CD1c-positive myeloid dendritic cell (primary cell): ENCODE measurements at regions not wholly inside any gene's neighbourhood (a gene's known extent, or its start where the extent isn't known, plus 50 kb on each side); places are given as distances from the start of the nearest gene placed in this dataset.
"Not testable (repeated sequence)": the region's sequence is repeated elsewhere in the genome, so short reads cannot be mapped to it uniquely, and the experiment has no call there.

Experiments used
- DNase-seq: peaks from one replicate; pipeline ENCODE4 v3.0.0-alpha.2; 2016; ENCODE audit errors: extremely low spot score

DNA sequence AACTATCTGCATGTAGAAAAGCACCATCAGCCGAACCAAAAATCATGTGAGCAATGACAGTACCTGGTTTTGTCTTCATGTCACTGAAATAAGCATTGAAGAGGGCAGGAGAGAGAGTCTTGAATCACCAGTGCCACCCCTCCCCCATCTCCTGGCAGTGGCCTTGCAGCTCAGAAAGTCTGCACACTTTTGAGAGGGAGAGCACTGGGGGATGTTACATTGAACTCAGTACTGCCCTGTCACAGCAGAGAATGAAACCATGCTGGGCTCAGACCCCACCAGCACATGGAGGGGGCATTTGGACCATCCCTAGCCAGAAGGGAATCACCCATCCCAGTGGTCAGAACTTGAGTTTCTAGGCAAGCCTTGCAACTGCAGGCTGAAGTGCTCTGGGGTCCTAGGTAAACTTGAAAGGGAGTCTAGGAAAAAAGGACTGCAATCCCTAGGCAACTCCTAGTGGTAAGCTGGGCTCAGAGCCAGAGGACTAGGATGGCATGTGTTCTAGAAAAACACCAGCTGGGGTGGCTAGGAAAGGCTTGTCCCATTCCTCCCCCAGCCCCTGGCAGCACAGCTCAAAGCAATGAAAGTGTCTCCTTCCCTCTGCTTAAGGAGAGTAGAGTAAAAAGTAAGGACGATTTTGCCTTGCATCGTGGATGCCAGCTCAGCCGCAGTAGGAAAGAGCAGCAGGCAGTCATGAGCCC is 259.9 kb upstream of the MYT1L start:
- no peak for DNase-seq

DNA sequence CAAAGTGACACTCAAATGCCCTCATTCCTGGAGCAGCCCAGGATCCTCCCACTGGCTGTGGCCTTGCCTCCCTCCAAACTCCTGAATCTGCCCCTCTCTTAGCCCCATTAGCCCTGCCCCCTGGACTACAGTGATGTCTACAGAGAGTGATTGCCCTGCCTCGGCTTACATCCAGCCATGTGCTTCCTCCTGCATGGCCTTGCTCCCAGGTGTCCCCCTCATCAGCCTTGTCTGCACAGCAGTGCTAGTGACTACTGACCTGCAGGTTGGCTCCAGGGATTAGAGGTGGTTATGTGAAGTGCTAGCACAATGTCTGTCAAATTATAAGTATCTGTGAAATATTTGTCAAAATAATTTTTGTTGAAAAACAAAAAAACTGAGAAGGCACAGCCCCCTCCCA is 259.1 kb upstream of the MYT1L start:
- DNase-seq, result no peak

DNA sequence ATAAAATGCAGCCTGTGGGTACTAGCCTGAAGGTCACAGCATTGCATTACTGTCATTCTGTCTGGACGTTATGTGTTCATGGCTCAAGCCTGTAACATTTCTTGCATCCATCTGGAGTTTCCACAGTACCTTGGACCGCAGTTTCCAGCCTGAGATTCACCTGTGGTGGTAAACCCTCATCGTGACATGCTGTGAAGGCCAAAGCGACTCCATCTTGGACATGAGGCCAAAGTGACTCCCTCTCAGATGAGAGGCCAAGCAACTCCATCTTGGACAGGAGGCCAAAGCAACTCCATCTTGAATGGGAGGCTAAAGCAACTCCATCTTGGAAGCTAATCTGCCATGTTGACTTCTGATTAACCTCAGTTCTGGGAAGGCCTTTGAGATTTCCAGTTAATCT is 257.7 kb upstream of the MYT1L start:
- no peak for DNase-seq

- no peak for DNase-seq
These were observed 256.3 kb upstream of the MYT1L start for GRCh38 chr2:2587354-2587753.

DNA sequence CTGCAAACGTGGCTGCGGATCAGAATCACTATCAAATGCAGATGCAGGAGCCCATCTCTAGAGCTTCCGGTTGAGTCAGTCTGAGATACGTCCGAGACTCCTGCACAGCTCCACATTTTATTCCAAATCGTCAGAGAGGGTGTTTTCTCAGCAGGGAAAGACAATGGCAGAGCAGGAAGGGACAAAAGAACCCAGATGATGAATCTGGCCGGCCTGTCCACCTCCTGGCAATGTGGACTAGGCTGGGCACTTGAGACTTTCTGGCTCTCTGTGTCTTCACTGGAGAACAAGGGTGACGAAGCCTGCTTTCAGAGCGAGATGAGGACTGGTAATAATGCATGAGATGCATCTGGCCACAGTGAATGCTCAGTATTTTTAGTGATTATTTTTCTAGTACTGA is 255.9 kb upstream of the MYT1L start:
- no peak for DNase-seq

GRCh38 chr2:2586068-2586776 is 255.1 kb upstream of the MYT1L start:
- DNase-seq, result no peak

- no peak for DNase-seq
These were observed 252.0 kb upstream of the MYT1L start for GRCh38 chr2:2582998-2583545.

- no peak for DNase-seq
These were observed 250.5 kb upstream of the MYT1L start for GRCh38 chr2:2581331-2582159.

GRCh38 chr2:2580841-2581240 is 249.8 kb upstream of the MYT1L start:
- not testable (repeated sequence) for DNase-seq

GRCh38 chr2:2580341-2580740 is 249.3 kb upstream of the MYT1L start:
- no peak for DNase-seq

DNA sequence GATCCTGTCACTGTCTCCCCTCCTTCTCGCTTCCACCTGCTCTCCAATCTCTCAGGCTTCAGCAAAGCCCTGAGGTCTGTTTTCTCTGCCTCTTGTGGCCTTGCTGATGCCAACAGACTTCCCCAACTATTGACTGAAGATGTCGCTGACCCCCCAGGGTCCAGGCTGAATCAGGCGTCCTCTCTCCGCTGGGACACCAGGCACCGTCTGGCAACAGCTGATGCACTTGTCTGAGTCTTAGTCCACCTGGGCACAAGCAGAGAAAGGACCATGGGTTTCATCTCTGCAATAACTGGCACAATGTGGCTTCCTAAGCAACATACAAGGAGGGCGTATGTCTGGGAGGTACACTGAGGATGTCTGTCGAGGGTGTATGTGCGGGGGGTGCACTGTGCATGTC is 248.7 kb upstream of the MYT1L start:
- no peak for DNase-seq

DNA sequence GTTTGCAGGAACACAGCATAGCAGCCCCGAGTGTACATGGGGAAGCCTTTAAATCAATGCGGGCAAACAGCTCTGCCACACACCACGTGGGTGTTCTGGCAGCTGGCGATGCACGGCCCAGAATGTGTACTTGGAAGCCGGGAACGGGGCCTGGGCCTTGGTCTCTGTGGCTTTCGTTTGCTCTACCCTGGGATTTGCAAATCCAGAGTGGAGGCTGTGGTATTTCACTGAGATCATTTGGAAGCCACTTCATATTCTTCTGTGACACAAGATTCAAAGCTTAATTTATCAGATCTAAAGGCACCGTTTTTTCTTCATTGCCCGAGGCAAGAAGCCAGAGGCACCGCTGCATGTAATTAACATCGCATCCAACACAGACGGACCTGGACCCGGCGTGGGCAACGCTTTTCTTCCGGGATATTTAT is 246.3 kb upstream of the MYT1L start:
- no peak for DNase-seq

- no peak for DNase-seq
These were observed 244.9 kb upstream of the MYT1L start for GRCh38 chr2:2575870-2576386.

DNA sequence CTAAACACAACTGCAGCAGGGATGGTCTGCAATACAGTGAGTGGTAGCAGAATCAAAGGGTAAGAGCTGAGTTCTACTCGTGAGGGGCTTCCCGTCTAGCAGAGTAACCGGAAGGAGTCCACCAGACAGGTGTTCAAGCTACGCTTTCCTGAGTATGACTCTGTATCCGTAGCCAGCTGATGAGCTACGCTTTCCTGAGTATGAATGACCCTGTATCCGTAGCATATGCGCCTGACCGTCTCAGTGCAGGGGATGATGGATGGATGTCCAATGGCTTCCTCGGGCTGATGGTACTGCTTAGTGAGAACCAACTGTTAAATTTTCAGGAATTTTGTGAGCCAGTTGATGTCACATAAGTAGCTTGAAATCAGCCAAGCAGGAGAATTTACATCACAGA is 244.1 kb upstream of the MYT1L start:
- no peak for DNase-seq

DNA sequence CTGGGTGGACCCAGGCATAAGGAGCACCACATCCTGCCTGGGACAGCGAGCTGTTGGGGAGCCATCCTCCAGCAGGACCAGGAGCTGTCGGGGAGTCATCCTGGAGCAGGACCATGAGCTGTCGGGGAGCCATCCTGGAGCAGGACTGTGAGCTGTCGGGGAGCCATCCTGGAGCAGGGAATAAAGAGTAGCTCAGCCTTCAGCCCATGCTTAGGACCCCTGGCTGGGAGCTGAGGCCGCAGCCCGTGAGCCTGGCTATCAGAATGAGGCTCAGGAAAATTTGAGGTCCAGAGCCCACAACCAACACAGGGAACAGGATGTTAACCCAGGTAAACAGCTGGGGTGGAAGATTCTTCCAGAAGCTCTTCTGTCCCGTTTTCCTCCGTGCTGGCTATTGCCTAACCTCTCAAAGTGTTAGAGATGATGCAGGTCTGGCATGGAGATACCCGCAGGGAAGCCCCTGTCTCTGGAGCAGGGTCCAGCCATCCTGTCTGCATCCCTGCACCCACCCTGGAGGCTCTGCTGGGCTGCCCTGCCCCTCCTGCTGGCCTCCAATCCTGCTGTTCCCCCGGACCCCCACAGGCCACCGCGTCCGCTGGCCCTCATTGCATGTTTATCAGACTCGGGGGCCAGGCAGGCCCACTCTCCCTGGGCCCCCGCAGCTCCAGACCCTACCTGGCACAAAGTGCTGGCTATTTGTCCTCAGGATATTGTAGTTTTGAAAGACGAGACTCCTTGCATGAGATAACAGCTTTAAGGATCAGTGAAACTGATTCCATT is 243.5 kb upstream of the MYT1L start:
- no peak for DNase-seq

- no peak for DNase-seq
These were observed 242.7 kb upstream of the MYT1L start for GRCh38 chr2:2573658-2574293.

DNA sequence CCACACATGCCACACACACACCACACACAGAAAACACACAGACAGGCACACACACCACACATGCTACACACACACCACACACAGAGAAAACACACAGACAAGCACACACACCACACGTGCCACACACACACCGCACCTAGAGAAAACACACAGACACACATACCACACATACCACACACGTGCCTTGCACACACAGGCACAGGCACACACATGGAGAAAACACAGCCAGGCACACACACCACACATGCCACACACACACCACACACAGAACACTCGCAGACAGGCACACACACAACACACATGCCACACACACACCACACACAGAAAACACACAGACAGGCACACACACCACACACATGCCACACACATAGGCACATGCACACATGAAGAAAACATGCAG is 242.1 kb upstream of the MYT1L start:
- no peak for DNase-seq

DNA sequence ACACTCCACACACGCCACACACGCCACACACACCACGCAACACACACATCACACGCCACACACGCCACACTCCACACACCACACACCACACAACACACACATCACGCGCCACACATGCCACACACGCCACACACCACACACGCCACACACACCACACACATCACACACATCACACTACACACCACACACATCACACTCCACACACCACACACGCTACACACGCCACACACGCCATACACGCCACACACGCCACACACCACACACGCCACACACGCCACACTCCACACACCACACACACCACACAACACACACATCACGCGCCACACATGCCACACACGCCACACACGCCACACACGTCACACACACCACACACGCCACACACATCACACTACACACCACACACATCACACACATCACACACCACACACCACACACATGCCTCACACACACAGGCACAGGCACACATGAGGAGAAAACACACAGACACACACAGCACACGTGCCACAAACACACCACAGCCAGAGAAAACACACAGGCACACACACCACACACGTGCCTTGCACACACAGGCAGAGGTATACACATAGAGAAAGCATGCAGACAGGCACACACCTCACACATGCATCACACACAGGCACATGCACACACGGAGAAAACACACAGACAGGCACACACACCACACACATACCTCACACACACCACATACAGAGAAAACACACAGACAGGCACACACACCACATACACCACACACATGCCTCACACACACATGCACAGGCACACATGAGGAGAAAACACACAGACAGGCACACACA is 241.5 kb upstream of the MYT1L start:
- no peak for DNase-seq

GRCh38 chr2:2571301-2572150 is 240.5 kb upstream of the MYT1L start:
- no peak for DNase-seq
